Spleen (tissue), 7 donors: ENCODE measurements at regions not wholly inside any gene's neighbourhood (a gene's known extent, or its start where the extent isn't known, plus 50 kb on each side); places are given as distances from the start of the nearest gene placed in this dataset.

Experiments
- CTCF ChIP-seq, 11 experiments: fragments of 200-600 bp in 7 of 11; fragments of 450-650 bp in 4 of 11; sonication (generic) in 4 of 11; IDR thresholded peaks in 8 of 11; conservative IDR thresholded peaks in 3 of 11; 1 replicate in 7 of 11; 2 replicates in 4 of 11; pipeline versions ENCODE4 v1.4.0 to v1.8.0; 2016 to 2021; ENCODE audit warnings: antibody characterized with exemption in 11 of 11, inconsistent platforms in 4 of 11, mild to moderate bottlenecking in 1 of 11
- POLR2A ChIP-seq, 3 donors: fragments of 450-650 bp; IDR thresholded peaks; one replicate each; pipeline ENCODE4 v1.5.1; 2017; ENCODE audit warnings: antibody characterized with exemption in 3 of 3, mild to moderate bottlenecking in 1 of 3
- POLR2AphosphoS5 ChIP-seq, 3 donors: sonication (generic); formaldehyde crosslinking; IDR thresholded peaks; one replicate each; pipeline ENCODE4 v1.5.1; 2017; ENCODE audit warnings: antibody characterized with exemption in 3 of 3
- donor health status: DM: no; HTN: no; CAD: no; lungs with moderate emphysema.
- donor health status: DM: no; HTN: no; CAD: no.
- donor health status: DM: no; HTN: no; CAD: no.

- TF ChIP-seq CTCF (IDR thresholded peaks at IDR 0.05 in 8 of 11, conservative IDR thresholded peaks at IDR 0.05 in 3 of 11), result no peak
- TF ChIP-seq POLR2AphosphoS5 (IDR thresholded peaks at IDR 0.05), result no peak
- no peak for TF ChIP-seq POLR2A (IDR thresholded peaks at IDR 0.05)
These were observed 354.9 kb downstream of the SI start for GRCh38 chr3:164723396-164723795.
